Neural crest cell (in vitro differentiated cells): ENCODE measurements at regions not wholly inside any gene's neighbourhood (a gene's known extent, or its start where the extent isn't known, plus 50 kb on each side); places are given as distances from the start of the nearest gene placed in this dataset.

Experiments
- DNase-seq: peaks from one replicate; pipeline ENCODE4 v3.0.0; 2021; ENCODE audit warnings: low read depth, mixed read lengths, low spot score
- H3K27ac Mint-ChIP-seq: one replicate; pipeline ENCODE4 v1.8.0; 2021; ENCODE audit warnings: mild to moderate bottlenecking, mixed read lengths; ENCODE audit not compliant: unreplicated experiment
- H3K27me3 Mint-ChIP-seq: 2 replicates; pipeline ENCODE4 v1.8.0; 2021; ENCODE audit warnings: low read depth, mild to moderate bottlenecking, mixed read lengths
- H3K36me3 Mint-ChIP-seq: 2 replicates; pipeline ENCODE4 v1.8.0; 2021; ENCODE audit warnings: low read depth, mild to moderate bottlenecking, mixed read lengths
- H3K4me1 Mint-ChIP-seq: 2 replicates; pipeline ENCODE4 v1.8.0; 2021; ENCODE audit warnings: mixed read lengths
- H3K4me3 Mint-ChIP-seq: one replicate; pipeline ENCODE4 v1.8.0; 2021; ENCODE audit warnings: mild to moderate bottlenecking, mixed read lengths
- H3K9me3 Mint-ChIP-seq: 2 replicates; pipeline ENCODE4 v1.8.0; 2021; ENCODE audit warnings: mixed read lengths
- TF ChIP-seq, protein P1 (sequence below): fragments of 200-600 bp; sonication (generic); conservative IDR thresholded peaks from 2 replicates; pipeline ENCODE4 v1.5.0; 2021; ENCODE audit warnings: antibody characterized with exemption, mild to moderate bottlenecking

DNA sequence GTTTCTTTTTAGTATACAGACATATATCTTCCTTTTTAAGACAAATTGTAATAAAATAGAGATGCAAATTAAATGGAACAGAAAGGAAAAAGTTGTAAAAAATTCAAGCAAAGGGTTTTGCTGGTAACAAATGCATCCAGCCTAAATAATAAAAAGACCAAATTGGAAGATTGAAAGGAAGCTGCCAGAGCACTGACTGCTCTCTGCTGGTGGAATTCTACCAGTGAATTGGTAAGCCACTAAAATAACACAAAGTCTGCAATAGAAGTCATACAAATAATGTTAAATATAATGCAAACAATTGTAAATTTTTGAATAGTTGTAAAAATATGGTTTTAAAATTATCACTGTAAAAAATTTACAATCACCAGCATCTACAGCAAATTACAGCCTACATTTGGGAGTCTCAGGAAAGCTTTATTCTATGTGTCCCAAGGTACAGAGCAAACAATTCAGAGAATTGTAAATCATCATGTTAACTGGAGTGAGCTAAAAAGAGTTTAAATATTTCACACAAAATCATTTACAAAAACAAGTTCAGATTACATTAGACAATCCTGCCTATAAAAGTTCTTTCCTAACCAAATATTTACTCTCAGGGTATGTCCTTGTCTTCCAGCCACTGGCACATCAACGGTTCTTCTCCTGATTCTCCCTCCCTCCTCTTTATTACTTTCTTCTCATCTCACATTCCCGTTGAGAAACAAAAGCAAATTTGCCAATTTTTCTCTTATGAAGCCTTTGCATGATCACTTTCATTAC, 1322.5 kb downstream of the PCDH7 start:
- Mint-ChIP-seq H3K27me3 (no peaks in the 10 kb centered on the region), H3K4me3 (no peak overlapping the region), H3K4me1 (no peaks in the 10 kb centered on the region), H3K36me3 (no peaks in the 10 kb centered on the region), H3K27ac (no peak overlapping the region), H3K9me3 (no peaks in the 10 kb centered on the region)
- DNase-seq, result no peak
- TF ChIP-seq, protein P1, sequence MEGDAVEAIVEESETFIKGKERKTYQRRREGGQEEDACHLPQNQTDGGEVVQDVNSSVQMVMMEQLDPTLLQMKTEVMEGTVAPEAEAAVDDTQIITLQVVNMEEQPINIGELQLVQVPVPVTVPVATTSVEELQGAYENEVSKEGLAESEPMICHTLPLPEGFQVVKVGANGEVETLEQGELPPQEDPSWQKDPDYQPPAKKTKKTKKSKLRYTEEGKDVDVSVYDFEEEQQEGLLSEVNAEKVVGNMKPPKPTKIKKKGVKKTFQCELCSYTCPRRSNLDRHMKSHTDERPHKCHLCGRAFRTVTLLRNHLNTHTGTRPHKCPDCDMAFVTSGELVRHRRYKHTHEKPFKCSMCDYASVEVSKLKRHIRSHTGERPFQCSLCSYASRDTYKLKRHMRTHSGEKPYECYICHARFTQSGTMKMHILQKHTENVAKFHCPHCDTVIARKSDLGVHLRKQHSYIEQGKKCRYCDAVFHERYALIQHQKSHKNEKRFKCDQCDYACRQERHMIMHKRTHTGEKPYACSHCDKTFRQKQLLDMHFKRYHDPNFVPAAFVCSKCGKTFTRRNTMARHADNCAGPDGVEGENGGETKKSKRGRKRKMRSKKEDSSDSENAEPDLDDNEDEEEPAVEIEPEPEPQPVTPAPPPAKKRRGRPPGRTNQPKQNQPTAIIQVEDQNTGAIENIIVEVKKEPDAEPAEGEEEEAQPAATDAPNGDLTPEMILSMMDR, result no peak

DNA sequence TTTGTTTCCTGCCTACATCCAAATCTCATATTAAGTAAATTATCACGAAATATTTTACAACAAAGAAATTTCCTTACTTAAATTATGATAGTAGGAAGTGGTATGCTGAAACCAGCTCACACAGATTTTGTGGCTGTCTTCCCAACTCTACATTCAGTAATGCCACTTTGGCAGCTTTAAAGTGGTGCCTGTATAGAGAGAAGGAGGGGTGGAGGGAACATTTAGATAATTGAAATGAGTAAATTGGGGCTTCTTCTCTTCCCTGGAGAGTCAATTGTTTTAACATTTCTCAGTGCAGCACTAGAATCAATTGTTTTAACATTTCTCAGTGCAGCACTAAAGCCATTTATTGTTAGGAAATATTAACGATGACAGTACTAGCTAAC, 1323.1 kb downstream of the PCDH7 start:
- no peak for DNase-seq
- Mint-ChIP-seq H3K4me1 (no peaks in the 10 kb centered on the region), H3K4me3 (no peak overlapping the region), H3K36me3 (no peaks in the 10 kb centered on the region), H3K9me3 (no peaks in the 10 kb centered on the region), H3K27ac (no peak overlapping the region), H3K27me3 (no peaks in the 10 kb centered on the region)
- TF ChIP-seq, protein P1, result no peak

DNA sequence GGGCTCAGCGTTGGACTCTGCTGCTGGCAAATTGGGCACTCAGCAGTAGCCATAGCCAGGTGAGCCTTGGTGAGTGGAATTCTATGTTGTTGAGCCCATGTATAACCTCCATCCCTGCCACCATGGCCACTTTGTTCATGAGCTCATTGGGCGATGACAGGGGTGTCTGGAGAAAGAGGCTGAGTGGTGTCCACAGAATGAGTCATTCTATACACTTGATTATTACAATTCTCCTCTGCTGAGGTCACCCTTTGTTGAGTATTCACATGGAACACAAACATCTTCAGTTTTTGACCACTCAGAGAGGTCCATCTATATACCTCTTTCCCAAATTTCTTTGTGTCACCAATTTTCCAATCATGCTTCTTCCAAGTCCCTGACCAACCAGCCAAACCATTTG, 1341.7 kb downstream of the PCDH7 start:
- H3K27ac Mint-ChIP-seq, result no peak overlapping the region
- peaks cover 2% of the 10 kb centered on the region for H3K9me3 Mint-ChIP-seq
- no peaks in the 10 kb centered on the region for H3K4me1 Mint-ChIP-seq
- no peaks in the 10 kb centered on the region for H3K36me3 Mint-ChIP-seq
- TF ChIP-seq, protein P1, result no peak
- no peak for DNase-seq
- H3K27me3 Mint-ChIP-seq, result no peaks in the 10 kb centered on the region
- H3K4me3 Mint-ChIP-seq, result no peak overlapping the region

DNA sequence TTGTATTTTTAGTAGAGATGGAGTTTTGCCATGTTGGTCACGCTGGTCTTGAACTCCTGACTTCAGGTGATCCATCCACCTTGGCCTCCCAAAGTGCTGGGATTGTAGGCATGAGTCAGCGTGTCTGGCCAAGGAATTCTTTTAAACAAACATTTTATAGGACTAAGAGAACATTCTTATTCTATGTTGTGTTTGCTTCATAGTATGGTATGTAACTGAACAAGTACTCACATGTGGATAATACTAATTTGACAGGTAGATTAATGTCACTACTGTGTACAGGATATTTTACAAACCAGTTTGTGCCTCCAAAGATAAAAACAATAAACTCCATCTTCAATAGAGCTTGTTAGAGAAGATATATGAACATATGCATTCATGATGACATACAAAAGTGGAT, 1353.4 kb downstream of the PCDH7 start:
- no peak for DNase-seq
- no peaks in the 10 kb centered on the region for H3K27me3 Mint-ChIP-seq
- H3K4me1 Mint-ChIP-seq, result no peaks in the 10 kb centered on the region
- no peak overlapping the region for H3K4me3 Mint-ChIP-seq
- no peak overlapping the region for H3K27ac Mint-ChIP-seq
- peaks cover 6% of the 10 kb centered on the region for H3K9me3 Mint-ChIP-seq
- H3K36me3 Mint-ChIP-seq, result no peaks in the 10 kb centered on the region
- TF ChIP-seq, protein P1, result no peak

DNA sequence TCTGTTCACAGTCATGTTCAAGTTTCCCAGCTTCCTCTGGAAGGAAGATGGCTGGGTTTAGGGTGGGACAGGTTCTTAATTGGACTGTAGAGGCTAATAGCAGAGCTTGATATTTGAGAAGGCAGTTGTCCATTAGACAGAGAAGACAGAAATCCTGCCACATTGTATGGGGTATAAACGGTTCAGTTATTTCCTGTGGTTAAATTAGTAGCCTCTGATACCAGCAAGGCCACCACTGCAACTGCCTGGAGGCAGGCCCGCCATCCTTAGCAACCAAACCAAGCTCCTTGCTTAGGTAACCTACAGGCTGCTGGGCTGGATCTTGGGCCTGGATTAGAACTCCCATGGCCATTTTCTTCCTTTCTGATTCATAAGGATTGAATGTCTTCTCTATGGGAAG, 1367.0 kb downstream of the PCDH7 start:
- no peaks in the 10 kb centered on the region for H3K27me3 Mint-ChIP-seq
- no peaks in the 10 kb centered on the region for H3K9me3 Mint-ChIP-seq
- H3K4me3 Mint-ChIP-seq, result no peak overlapping the region
- no peaks in the 10 kb centered on the region for H3K4me1 Mint-ChIP-seq
- no peaks in the 10 kb centered on the region for H3K36me3 Mint-ChIP-seq
- H3K27ac Mint-ChIP-seq, result no peak overlapping the region
- DNase-seq, result no peak
- TF ChIP-seq, protein P1, result no peak
